ENCODE measurements at regions not wholly inside any gene's neighbourhood (a gene's known extent, or its start where the extent isn't known, plus 50 kb on each side); places are given as distances from the start of the nearest gene placed in this dataset.

- TF ChIP-seq CTCF (IDR thresholded peaks at IDR 0.05; ENCODE audit: low read length), result no peak
- TF ChIP-seq EZH2 (IDR thresholded peaks at IDR 0.05; ENCODE audit: borderline replicate concordance, low read length), result no peak
These were observed 278.1 kb downstream of the CYRIA start for GRCh38 chr2:16387461-16387984.
